ENCODE measurements at regions not wholly inside any gene's neighbourhood (a gene's known extent, or its start where the extent isn't known, plus 50 kb on each side); places are given as distances from the start of the nearest gene placed in this dataset.

- Histone ChIP-seq H4K20me1 (ENCODE audit: control insufficient read depth, insufficient read depth, low read depth, low read length) (no peaks in the 10 kb centered on the region), H3K4me2 (ENCODE audit: low read length) (no peak overlapping the region), H3F3A (ENCODE audit: control insufficient read depth, insufficient read depth) (no peaks in the 10 kb centered on the region), H3K9me3 (ENCODE audit: control insufficient read depth, insufficient read depth, low read length) (no peaks in the 10 kb centered on the region), H3K4me3 (ENCODE audit: low read length) (no peak overlapping the region), H3K79me2 (ENCODE audit: control insufficient read depth, low read length) (no peaks in the 10 kb centered on the region), H3K4me1 (ENCODE audit: control insufficient read depth, low read length) (no peaks in the 10 kb centered on the region), H3K36me3 (ENCODE audit: control insufficient read depth, low read length) (no peaks in the 10 kb centered on the region), H3K9me2 (replicated peaks; ENCODE audit: control insufficient read depth, low read length) (no peaks in the 10 kb centered on the region), H3K27ac (ENCODE audit: low read depth, low read length) (no peak overlapping the region), H3K27me3 (ENCODE audit: control insufficient read depth, low read length) (peaks cover 22% of the 10 kb centered on the region)
- TF ChIP-seq, protein P1, sequence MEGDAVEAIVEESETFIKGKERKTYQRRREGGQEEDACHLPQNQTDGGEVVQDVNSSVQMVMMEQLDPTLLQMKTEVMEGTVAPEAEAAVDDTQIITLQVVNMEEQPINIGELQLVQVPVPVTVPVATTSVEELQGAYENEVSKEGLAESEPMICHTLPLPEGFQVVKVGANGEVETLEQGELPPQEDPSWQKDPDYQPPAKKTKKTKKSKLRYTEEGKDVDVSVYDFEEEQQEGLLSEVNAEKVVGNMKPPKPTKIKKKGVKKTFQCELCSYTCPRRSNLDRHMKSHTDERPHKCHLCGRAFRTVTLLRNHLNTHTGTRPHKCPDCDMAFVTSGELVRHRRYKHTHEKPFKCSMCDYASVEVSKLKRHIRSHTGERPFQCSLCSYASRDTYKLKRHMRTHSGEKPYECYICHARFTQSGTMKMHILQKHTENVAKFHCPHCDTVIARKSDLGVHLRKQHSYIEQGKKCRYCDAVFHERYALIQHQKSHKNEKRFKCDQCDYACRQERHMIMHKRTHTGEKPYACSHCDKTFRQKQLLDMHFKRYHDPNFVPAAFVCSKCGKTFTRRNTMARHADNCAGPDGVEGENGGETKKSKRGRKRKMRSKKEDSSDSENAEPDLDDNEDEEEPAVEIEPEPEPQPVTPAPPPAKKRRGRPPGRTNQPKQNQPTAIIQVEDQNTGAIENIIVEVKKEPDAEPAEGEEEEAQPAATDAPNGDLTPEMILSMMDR (IDR thresholded peaks at IDR 0.05; ENCODE audit: low read depth, low read length, poor library complexity, severe bottlenecking): no peak
- TF ChIP-seq EZH2phosphoT487 (IDR thresholded peaks at IDR 0.05; ENCODE audit: borderline replicate concordance, low read length): no peak
Observed at GRCh38 chr3:46122091-46122490, 86.0 kb downstream of the CCR1 start.

DNA sequence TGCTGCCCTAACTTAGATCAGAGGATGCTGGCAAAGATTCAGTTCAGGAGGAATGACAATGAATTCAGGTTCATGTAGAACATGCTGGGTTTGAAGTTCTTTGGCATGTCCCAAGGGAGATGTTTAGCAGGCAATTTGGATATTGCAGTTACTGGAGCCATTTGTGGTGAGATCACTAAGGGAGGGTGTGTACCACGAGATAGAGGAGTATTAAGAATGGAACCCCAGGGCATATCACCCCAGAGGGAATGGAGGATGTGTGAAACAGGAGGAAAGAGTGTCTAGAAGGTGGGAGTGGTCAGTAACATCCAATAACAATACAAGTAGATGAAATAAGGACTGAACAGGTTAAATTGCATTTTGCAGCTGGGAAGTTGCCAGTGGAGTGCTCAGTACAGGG is 87.1 kb downstream of the CCR1 start:
- TF ChIP-seq, protein P1 (IDR thresholded peaks at IDR 0.05; ENCODE audit: low read depth, low read length, poor library complexity, severe bottlenecking): no peak
- no peak for TF ChIP-seq EZH2phosphoT487 (IDR thresholded peaks at IDR 0.05; ENCODE audit: borderline replicate concordance, low read length)

DNA sequence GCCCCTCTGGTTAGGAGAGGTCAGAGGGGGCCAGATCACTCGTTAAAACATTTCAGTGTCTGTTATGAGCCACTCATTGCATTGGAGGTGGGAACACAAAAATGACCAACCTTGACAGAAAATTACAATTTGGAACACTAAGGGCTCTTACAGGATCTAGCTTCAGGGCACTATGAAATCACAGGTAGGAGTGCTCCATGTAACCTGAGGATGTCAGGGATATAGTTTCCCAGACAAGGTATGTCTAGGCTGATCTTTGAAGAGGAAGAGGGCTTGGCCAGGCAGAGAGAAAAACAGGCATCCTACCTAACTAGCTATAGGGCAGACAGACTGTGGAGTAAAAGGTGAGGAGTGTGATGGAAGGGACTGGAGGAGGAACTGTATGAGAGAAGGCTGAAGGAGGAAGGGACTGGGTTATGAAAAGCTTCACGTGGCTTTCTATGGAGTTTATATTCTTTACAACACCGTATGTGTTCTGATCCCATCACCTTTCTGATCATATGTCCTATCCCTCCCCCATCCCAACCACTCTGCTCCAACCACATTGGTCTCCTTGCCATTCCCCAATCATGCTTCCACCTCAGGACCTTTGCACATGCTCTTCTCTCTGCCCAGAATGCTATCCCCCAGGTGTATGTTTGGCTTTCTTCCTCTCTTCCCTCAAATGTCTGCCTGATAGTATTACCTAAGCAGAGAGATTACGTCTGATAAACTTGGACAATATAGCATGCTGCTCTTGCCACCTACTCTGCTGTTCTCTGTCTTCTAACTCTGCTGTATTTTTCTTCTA is 88.2 kb downstream of the CCR1 start:
- TF ChIP-seq, protein P1 (IDR thresholded peaks at IDR 0.05; ENCODE audit: low read depth, low read length, poor library complexity, severe bottlenecking): no peak
- TF ChIP-seq EZH2phosphoT487 (IDR thresholded peaks at IDR 0.05; ENCODE audit: borderline replicate concordance, low read length): no peak
- peaks cover 9% of the 10 kb centered on the region for H3K27me3 ChIP-seq (ENCODE audit: control insufficient read depth, low read length)
- no peaks in the 10 kb centered on the region for H4K20me1 ChIP-seq (ENCODE audit: control insufficient read depth, insufficient read depth, low read depth, low read length)
- H3K4me3 ChIP-seq (ENCODE audit: low read length): no peak overlapping the region
- no peak overlapping the region for H3K4me2 ChIP-seq (ENCODE audit: low read length)
- no peaks in the 10 kb centered on the region for H3F3A ChIP-seq (ENCODE audit: control insufficient read depth, insufficient read depth)
- no peaks in the 10 kb centered on the region for H3K9me2 ChIP-seq (replicated peaks; ENCODE audit: control insufficient read depth, low read length)
- no peaks in the 10 kb centered on the region for H3K9me3 ChIP-seq (ENCODE audit: control insufficient read depth, insufficient read depth, low read length)
- H3K36me3 ChIP-seq (ENCODE audit: control insufficient read depth, low read length): no peaks in the 10 kb centered on the region
- no peak overlapping the region for H3K27ac ChIP-seq (ENCODE audit: low read depth, low read length)
- H3K4me1 ChIP-seq (ENCODE audit: control insufficient read depth, low read length): no peaks in the 10 kb centered on the region
- H3K79me2 ChIP-seq (ENCODE audit: control insufficient read depth, low read length): no peaks in the 10 kb centered on the region

More for the DNA sequence above, 87.1 kb downstream of the CCR1 start:
- no peaks in the 10 kb centered on the region for H3K4me1 ChIP-seq (ENCODE audit: control insufficient read depth, low read length)
- no peak overlapping the region for H3K4me3 ChIP-seq (ENCODE audit: low read length)
- no peaks in the 10 kb centered on the region for H3K36me3 ChIP-seq (ENCODE audit: control insufficient read depth, low read length)
- no peaks in the 10 kb centered on the region for H3K9me2 ChIP-seq (replicated peaks; ENCODE audit: control insufficient read depth, low read length)
- no peaks in the 10 kb centered on the region for H3K79me2 ChIP-seq (ENCODE audit: control insufficient read depth, low read length)
- H3K4me2 ChIP-seq (ENCODE audit: low read length): no peak overlapping the region
- no peak overlapping the region for H3K27ac ChIP-seq (ENCODE audit: low read depth, low read length)
- peaks cover 14% of the 10 kb centered on the region for H3K27me3 ChIP-seq (ENCODE audit: control insufficient read depth, low read length)
- H3K9me3 ChIP-seq (ENCODE audit: control insufficient read depth, insufficient read depth, low read length): no peaks in the 10 kb centered on the region
- H3F3A ChIP-seq (ENCODE audit: control insufficient read depth, insufficient read depth): no peaks in the 10 kb centered on the region
- no peaks in the 10 kb centered on the region for H4K20me1 ChIP-seq (ENCODE audit: control insufficient read depth, insufficient read depth, low read depth, low read length)
